ENCODE measurements at regions not wholly inside any gene's neighbourhood (a gene's known extent, or its start where the extent isn't known, plus 50 kb on each side); places are given as distances from the start of the nearest gene placed in this dataset.

DNA sequence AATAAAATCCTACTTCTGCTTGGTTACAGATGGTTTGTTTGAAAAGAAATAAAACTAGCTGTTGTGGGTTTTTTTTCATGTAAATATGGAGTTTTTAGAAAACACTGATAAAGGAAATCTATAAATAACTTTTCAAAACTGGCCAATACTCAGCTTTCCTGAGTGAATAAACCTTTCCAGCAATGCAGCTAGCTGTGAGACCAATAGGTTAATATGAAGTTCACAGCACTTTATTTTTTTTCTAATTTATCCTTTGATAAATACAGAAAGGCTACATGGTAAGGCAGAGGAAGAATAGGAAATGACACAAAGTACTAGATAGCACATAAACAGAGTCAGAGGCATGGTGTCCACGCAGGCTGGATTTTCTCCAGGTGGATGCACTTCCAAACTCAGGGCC lies 154.0 kb downstream of the COG6 start:
- Histone ChIP-seq H3K4me3 (ENCODE audit: low read length) (no peak overlapping the region), H3K36me3 (ENCODE audit: insufficient read depth, low read length) (no peaks in the 10 kb centered on the region), H3K27me3 (ENCODE audit: control insufficient read depth in 1 of 2, insufficient read depth in 2 of 2, low read length in 2 of 2) (no peaks in the 10 kb centered on the region), H3K27ac (ENCODE audit: low read depth in 1 of 2, low read length in 2 of 2) (no peak overlapping the region), H3K9me3 (ENCODE audit: control insufficient read depth in 1 of 2, insufficient read depth in 1 of 2, low read length in 2 of 2) (no peaks in the 10 kb centered on the region), H3K4me1 (ENCODE audit: insufficient read depth, low read length) (no peaks in the 10 kb centered on the region)
- Mint-ChIP-seq H3K9me3 (no peaks in the 10 kb centered on the region), H3K36me3 (ENCODE audit: low read depth) (no peaks in the 10 kb centered on the region), H3K4me1 (ENCODE audit: low read depth) (no peaks in the 10 kb centered on the region), H3K4me3 (no peak overlapping the region), H3K27me3 (no peaks in the 10 kb centered on the region), H3K27ac (no peak overlapping the region)
- intact Hi-C loops (cut with DNase I, micrococcal nuclease) = no loop called here
- CTCF ChIA-PET = no interaction called here
- no peak for DNase-seq
- no peak for ATAC-seq (ENCODE audit: poor library complexity)
- POLR2A ChIA-PET = no interaction called here
- TF ChIP-seq, protein P1, sequence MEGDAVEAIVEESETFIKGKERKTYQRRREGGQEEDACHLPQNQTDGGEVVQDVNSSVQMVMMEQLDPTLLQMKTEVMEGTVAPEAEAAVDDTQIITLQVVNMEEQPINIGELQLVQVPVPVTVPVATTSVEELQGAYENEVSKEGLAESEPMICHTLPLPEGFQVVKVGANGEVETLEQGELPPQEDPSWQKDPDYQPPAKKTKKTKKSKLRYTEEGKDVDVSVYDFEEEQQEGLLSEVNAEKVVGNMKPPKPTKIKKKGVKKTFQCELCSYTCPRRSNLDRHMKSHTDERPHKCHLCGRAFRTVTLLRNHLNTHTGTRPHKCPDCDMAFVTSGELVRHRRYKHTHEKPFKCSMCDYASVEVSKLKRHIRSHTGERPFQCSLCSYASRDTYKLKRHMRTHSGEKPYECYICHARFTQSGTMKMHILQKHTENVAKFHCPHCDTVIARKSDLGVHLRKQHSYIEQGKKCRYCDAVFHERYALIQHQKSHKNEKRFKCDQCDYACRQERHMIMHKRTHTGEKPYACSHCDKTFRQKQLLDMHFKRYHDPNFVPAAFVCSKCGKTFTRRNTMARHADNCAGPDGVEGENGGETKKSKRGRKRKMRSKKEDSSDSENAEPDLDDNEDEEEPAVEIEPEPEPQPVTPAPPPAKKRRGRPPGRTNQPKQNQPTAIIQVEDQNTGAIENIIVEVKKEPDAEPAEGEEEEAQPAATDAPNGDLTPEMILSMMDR (IDR thresholded peaks at IDR 0.05) = no peak

GRCh38 chr13:39810091-39810877 lies 154.8 kb downstream of the COG6 start:
- H3K4me3 Mint-ChIP-seq = no peak overlapping the region
- DNase-seq (no peak), ATAC-seq (ENCODE audit: poor library complexity) (no peak)
- TF ChIP-seq, protein P1 (IDR thresholded peaks at IDR 0.05) = no peak
- H3K27me3 ChIP-seq (ENCODE audit: control insufficient read depth in 1 of 2, insufficient read depth in 2 of 2, low read length in 2 of 2) = no peaks in the 10 kb centered on the region
- H3K27me3 Mint-ChIP-seq = no peaks in the 10 kb centered on the region
- no peaks in the 10 kb centered on the region for H3K9me3 Mint-ChIP-seq
- intact Hi-C loops (cut with DNase I, micrococcal nuclease) = no loop called here
- H3K4me3 ChIP-seq (ENCODE audit: low read length) = no peak overlapping the region
- no peaks in the 10 kb centered on the region for H3K4me1 Mint-ChIP-seq (ENCODE audit: low read depth)
- H3K9me3 ChIP-seq (ENCODE audit: control insufficient read depth in 1 of 2, insufficient read depth in 1 of 2, low read length in 2 of 2) = no peaks in the 10 kb centered on the region
- ChIA-PET CTCF (no interaction called here), POLR2A (no interaction called here)
- no peaks in the 10 kb centered on the region for H3K36me3 ChIP-seq (ENCODE audit: insufficient read depth, low read length)
- no peaks in the 10 kb centered on the region for H3K36me3 Mint-ChIP-seq (ENCODE audit: low read depth)
- H3K4me1 ChIP-seq (ENCODE audit: insufficient read depth, low read length) = no peaks in the 10 kb centered on the region
- H3K27ac ChIP-seq (ENCODE audit: low read depth in 1 of 2, low read length in 2 of 2) = no peak overlapping the region
- no peak overlapping the region for H3K27ac Mint-ChIP-seq

GRCh38 chr13:39811051-39811450 lies 155.6 kb downstream of the COG6 start:
- H3K27ac Mint-ChIP-seq = no peak overlapping the region
- DNase-seq = peak in 2 of 14 experiments; percentile 13 to 39
- no peak overlapping the region for H3K4me3 Mint-ChIP-seq
- Histone ChIP-seq H3K27ac (ENCODE audit: low read depth in 1 of 2, low read length in 2 of 2) (no peak overlapping the region), H3K36me3 (ENCODE audit: insufficient read depth, low read length) (no peaks in the 10 kb centered on the region), H3K9me3 (ENCODE audit: control insufficient read depth in 1 of 2, insufficient read depth in 1 of 2, low read length in 2 of 2) (no peaks in the 10 kb centered on the region), H3K4me1 (ENCODE audit: insufficient read depth, low read length) (no peaks in the 10 kb centered on the region), H3K27me3 (ENCODE audit: control insufficient read depth in 1 of 2, insufficient read depth in 2 of 2, low read length in 2 of 2) (no peaks in the 10 kb centered on the region), H3K4me3 (ENCODE audit: low read length) (no peak overlapping the region)
- H3K36me3 Mint-ChIP-seq (ENCODE audit: low read depth) = no peaks in the 10 kb centered on the region
- ChIA-PET CTCF (no interaction called here), POLR2A (no interaction called here)
- intact Hi-C loops (cut with DNase I, micrococcal nuclease) = no loop called here
- H3K27me3 Mint-ChIP-seq = no peaks in the 10 kb centered on the region
- ATAC-seq (ENCODE audit: poor library complexity) = no peak
- TF ChIP-seq, protein P1 (IDR thresholded peaks at IDR 0.05) = no peak
- H3K9me3 Mint-ChIP-seq = no peaks in the 10 kb centered on the region
- no peaks in the 10 kb centered on the region for H3K4me1 Mint-ChIP-seq (ENCODE audit: low read depth)
